DMS114 treated with DMSO at 0.1 percent for 48 hours (cell line): ENCODE measurements at regions not wholly inside any gene's neighbourhood (a gene's known extent, or its start where the extent isn't known, plus 50 kb on each side); places are given as distances from the start of the nearest gene placed in this dataset.

ENCODE experiments used
- DNase-seq: peaks from one replicate; lab custom pipeline; 2025; ENCODE audit not compliant: unreplicated experiment; lab: John Stamatoyannopoulos, UW

GRCh38 chr5:72032788-72033187 lies 74.5 kb upstream of the MAP1B start:
- no peak for DNase-seq

DNA sequence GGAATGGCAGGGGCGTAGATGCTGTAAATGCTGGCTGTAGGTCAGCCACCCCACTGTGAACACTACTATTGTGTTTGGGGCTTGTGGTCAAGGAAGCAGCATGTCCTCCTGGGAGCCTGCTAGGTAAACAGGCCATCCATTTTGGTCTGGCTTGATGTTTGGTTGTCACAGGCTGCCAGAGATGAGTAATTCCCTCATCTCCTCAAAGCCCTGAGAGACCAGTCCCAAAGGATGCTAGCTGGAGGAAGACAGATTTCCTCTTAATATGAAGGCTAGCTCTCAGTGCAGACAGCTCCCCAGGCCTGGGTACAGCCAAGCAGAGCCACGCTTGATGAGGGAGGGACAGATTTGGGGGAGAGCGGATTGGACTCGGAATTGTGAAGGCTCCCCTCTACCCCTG lies 72.5 kb upstream of the MAP1B start:
- no peak for DNase-seq

- DNase-seq = no peak
Observed at GRCh38 chr5:72035831-72036230, 71.4 kb upstream of the MAP1B start.

GRCh38 chr5:72036951-72037350 lies 70.3 kb upstream of the MAP1B start:
- no peak for DNase-seq

DNA sequence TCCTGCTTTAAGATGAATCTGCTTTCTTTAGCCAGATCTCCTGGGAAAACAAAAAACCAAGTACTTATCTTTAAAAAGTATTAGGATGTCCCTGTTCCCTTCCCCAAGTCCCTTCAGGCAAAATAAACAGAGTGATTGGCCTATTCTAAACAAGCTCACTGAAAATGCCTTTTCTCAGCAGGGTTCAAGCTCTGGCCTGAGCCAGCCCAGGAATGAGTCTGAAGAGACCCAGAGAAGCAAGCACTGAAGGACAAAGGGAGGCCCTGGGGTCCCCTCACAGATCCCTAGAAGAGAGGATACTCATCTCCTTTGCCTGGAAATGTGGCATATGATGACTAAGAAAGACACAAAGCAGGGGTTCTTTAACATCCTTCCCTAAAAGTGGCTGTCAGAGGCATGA lies 66.8 kb upstream of the MAP1B start:
- no peak for DNase-seq

GRCh38 chr5:72041654-72042053 lies 65.6 kb upstream of the MAP1B start:
- no peak for DNase-seq

- DNase-seq = no peak
Observed at GRCh38 chr5:72042097-72042496, 65.2 kb upstream of the MAP1B start.

- no peak for DNase-seq
Observed at GRCh38 chr5:72045692-72046091, 61.6 kb upstream of the MAP1B start.

DNA sequence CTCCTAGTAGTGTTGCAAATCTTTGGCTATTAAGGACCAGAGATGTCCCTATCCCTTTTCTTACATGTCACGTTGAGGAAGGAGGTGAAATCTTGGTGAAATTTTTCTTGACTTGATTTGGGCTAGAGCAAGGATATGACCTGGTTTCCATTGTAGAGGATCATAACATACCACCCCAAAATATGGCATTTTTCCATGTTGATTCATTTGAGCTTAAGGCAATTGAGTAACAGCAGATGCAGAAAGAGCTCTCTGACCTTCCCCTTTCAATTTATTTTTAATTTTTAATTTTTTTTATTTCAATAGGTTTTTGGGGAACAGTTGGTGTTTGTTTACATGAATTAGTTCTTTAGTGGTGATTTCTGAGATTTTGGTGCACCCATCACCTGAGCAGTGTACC lies 61.2 kb upstream of the MAP1B start:
- no peak for DNase-seq

- no peak for DNase-seq
Observed at GRCh38 chr5:72055636-72056035, 51.6 kb upstream of the MAP1B start.
